Hepatocyte (in vitro differentiated cells): ENCODE measurements at regions not wholly inside any gene's neighbourhood (a gene's known extent, or its start where the extent isn't known, plus 50 kb on each side); places are given as distances from the start of the nearest gene placed in this dataset.

ENCODE experiments used
- DNase-seq: peaks from one replicate; pipeline ENCODE4 v3.0.0-alpha.2; 2016; ENCODE audit warnings: low spot score
- H2AFZ ChIP-seq: fragments of 200-600 bp; sonication (generic); 2 replicates; pipeline ENCODE4 v1.6.0; 2016; ENCODE audit warnings: antibody characterized with exemption, mild to moderate bottlenecking
- H3K27ac ChIP-seq: fragments of 200-600 bp; sonication (generic); 2 replicates; pipeline ENCODE4 v1.5.1; 2016; ENCODE audit warnings: mild to moderate bottlenecking
- H3K27me3 ChIP-seq: fragments of 200-600 bp; sonication (generic); 2 replicates; pipeline ENCODE4 v1.6.1; 2016
- H3K36me3 ChIP-seq: fragments of 200-600 bp; sonication (generic); replicated peaks from 2 replicates; pipeline ENCODE4 v1.5.1; 2016; ENCODE audit warnings: low read depth; ENCODE audit not compliant: insufficient read depth
- H3K4me1 ChIP-seq: fragments of 200-600 bp; sonication (generic); 2 replicates; pipeline ENCODE4 v1.5.1; 2016; ENCODE audit warnings: mild to moderate bottlenecking, moderate library complexity; ENCODE audit not compliant: insufficient read depth
- H3K4me2 ChIP-seq: fragments of 200-600 bp; sonication (generic); 2 replicates; pipeline ENCODE4 v1.6.0; 2016
- H3K4me3 ChIP-seq: fragments of 200-600 bp; sonication (generic); 2 replicates; pipeline ENCODE4 v1.5.1; 2016; ENCODE audit warnings: mild to moderate bottlenecking
- H3K79me2 ChIP-seq: fragments of 200-600 bp; sonication (generic); 2 replicates; pipeline ENCODE4 v1.6.0; 2017; ENCODE audit warnings: mild to moderate bottlenecking
- H3K9me2 ChIP-seq: fragments of 200-600 bp; sonication (generic); replicated peaks from 2 replicates; pipeline ENCODE4 v1.6.0; 2017; ENCODE audit warnings: mild to moderate bottlenecking; ENCODE audit not compliant: insufficient read depth
- H3K9me3 ChIP-seq: fragments of 200-600 bp; sonication (generic); 2 replicates; pipeline ENCODE4 v1.5.1; 2016; ENCODE audit warnings: low read depth, mild to moderate bottlenecking
- H4K20me1 ChIP-seq: fragments of 200-600 bp; sonication (generic); 2 replicates; pipeline ENCODE4 v1.6.0; 2016; ENCODE audit warnings: mild to moderate bottlenecking; ENCODE audit not compliant: insufficient read depth, poor library complexity, severe bottlenecking
- CTCF ChIP-seq: fragments of 200-600 bp; sonication (generic); IDR thresholded peaks from 2 replicates; pipeline ENCODE4 v1.5.1; 2016; ENCODE audit warnings: antibody characterized with exemption, mild to moderate bottlenecking; ENCODE audit not compliant: poor library complexity
- EZH2 ChIP-seq: fragments of 200-600 bp; sonication (generic); IDR thresholded peaks from 2 replicates; pipeline ENCODE4 v1.6.1; 2016; ENCODE audit warnings: antibody characterized with exemption, mild to moderate bottlenecking, borderline replicate concordance
- EZH2phosphoT487 ChIP-seq: fragments of 200-600 bp; sonication (generic); IDR thresholded peaks from one replicate; pipeline ENCODE4 v1.6.1; 2018; ENCODE audit warnings: antibody characterized with exemption, mild to moderate bottlenecking, low read depth, moderate library complexity; ENCODE audit not compliant: unreplicated experiment, severe bottlenecking
- WGBS: methylation state at CpG from one replicate; pipeline ENCODE4 v1.1.6; 2016; ENCODE audit warnings: low lambda C conversion rate; ENCODE audit errors: missing lambda C conversion rate; 5-methylcytosine and 5-hydroxymethylcytosine counted together

DNA sequence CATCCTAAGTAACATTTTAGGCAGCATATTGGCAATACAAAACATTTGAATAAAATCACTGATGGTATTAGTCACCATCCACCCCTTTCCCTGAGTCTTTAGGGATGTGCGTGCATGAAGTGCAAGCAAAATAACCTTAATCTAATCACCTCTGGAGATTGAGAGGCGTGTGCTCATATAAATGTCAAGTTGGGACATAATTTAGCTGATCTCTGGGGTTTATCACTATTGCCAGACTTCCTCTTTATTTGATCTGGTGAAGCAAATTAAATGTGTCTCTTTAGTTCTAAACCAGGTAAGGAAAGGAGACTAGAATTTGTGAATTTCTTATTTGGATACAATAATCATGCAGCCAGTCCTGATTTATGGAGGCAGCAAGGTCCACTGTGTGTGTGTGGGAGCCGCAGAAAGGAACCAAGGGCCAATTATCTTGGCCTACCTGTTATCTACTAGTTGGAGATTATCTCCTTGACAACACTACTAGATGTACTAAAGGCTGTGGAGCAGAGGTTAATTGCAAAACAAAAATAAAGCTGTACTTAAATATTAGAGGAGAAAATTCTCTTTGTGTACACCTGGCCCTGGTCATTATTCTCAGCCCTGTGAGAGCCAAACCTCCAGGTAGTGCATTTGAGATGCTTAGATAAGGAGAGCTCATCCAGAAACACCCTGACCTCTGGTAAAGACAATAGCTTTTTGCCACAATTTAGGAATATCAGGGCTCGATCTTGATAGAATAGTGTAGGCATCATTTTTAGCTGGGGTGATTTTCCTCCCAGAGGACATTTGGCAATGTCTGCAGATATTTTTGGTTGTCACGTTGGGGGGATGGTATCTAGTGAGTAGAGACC is 78.2 kb downstream of the HRH4 start:
- DNase-seq: peak; percentile 39
- Histone ChIP-seq H3K27ac (peak overlapping the region; percentile 22), H2AFZ (no peak overlapping the region), H3K79me2 (no peaks in the 10 kb centered on the region), H3K9me3 (no peaks in the 10 kb centered on the region), H3K36me3 (no peaks in the 10 kb centered on the region), H3K9me2 (no peaks in the 10 kb centered on the region), H3K27me3 (no peaks in the 10 kb centered on the region), H4K20me1 (no peaks in the 10 kb centered on the region), H3K4me3 (no peak overlapping the region), H3K4me1 (peaks cover 16% of the 10 kb centered on the region), H3K4me2 (peak overlapping the region; percentile 6)
- 33% methylated on average over 5 of the region's 5 CpGs for WGBS
- TF ChIP-seq EZH2: no peak
- no peak for TF ChIP-seq EZH2phosphoT487
- no peak for TF ChIP-seq CTCF

DNA sequence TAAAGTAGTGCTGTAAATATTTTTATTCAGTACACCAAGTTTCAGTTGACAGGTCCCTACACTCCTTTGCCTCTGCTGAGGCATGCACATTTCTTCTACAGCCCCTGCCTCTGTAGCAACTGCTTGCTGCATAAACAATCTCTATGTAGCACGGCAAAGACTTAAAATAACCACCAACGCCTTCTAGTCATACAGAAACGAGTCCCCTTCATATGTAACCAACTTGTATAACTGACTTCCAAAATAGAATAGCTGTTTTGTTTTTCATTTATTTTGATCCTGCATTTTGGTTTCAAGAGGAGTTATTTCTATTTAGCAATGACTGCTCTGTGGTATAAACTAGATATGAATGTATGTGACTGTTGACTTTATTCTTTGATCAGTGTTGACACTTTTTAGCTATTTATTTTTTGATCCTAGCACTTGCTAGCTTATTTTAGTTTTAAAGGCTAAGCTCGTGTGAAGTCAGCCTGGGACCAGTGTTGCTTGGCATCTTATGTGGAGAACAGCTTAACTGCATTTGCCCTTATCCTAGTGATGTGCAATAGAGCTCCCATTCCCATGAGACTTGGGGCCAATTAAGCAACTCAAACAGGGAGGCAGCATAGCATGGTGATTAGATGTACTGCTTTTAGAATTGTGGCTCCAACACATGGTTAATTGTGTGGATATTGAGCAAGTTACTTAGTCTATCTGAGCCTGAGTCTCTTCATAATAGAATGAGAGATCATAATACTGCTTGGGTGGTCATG is 79.6 kb downstream of the HRH4 start:
- Histone ChIP-seq H3K36me3 (no peaks in the 10 kb centered on the region), H3K27ac (no peak overlapping the region)

DNA sequence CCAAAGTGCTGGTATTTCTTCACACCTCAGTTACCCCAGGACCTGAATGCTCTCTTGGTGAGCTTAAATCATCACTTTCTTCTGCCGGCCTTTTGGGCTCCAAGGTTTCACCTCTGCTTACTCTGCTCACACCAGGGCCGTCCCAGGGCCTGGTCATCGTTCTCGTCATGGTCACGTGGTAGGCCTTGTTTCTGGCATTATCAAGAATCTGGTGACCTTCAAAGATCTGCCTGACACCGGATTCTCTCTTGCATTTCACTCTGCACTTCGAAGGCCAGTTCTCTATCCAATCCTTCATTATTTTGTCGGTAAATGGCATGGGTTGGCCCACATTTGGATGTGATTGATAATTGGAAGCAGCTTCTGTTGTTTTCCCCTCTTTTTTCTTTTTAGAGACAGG is 80.5 kb downstream of the HRH4 start:
- Histone ChIP-seq H2AFZ (no peak overlapping the region), H3K4me3 (no peak overlapping the region), H3K4me1 (peaks cover 15% of the 10 kb centered on the region), H3K27ac (no peak overlapping the region), H3K9me3 (no peaks in the 10 kb centered on the region), H3K79me2 (no peaks in the 10 kb centered on the region), H3K27me3 (no peaks in the 10 kb centered on the region), H4K20me1 (no peaks in the 10 kb centered on the region), H3K36me3 (no peaks in the 10 kb centered on the region), H3K9me2 (no peaks in the 10 kb centered on the region), H3K4me2 (no peak overlapping the region)
- TF ChIP-seq CTCF (no peak), EZH2phosphoT487 (no peak), EZH2 (no peak)
- no peak for DNase-seq
- 68% methylated on average over 8 of the region's 8 CpGs for WGBS

More for the DNA sequence above, 79.6 kb downstream of the HRH4 start:
- no peak overlapping the region for H3K4me3 ChIP-seq
- 61% methylated on average over 4 of the region's 4 CpGs for WGBS
- no peak overlapping the region for H3K4me2 ChIP-seq
- H3K9me2 ChIP-seq: no peaks in the 10 kb centered on the region
- no peaks in the 10 kb centered on the region for H3K79me2 ChIP-seq
- H3K4me1 ChIP-seq: peaks cover 16% of the 10 kb centered on the region
- H3K9me3 ChIP-seq: no peaks in the 10 kb centered on the region
- H4K20me1 ChIP-seq: no peaks in the 10 kb centered on the region
- no peak overlapping the region for H2AFZ ChIP-seq
- TF ChIP-seq CTCF (no peak), EZH2phosphoT487 (no peak), EZH2 (no peak)
- DNase-seq: no peak
- H3K27me3 ChIP-seq: no peaks in the 10 kb centered on the region
